Gastrocnemius medialis (tissue), 4 donors: ENCODE measurements at regions not wholly inside any gene's neighbourhood (a gene's known extent, or its start where the extent isn't known, plus 50 kb on each side); places are given as distances from the start of the nearest gene placed in this dataset.

ENCODE experiments used
- ATAC-seq, 2 donors: fragments of 150-250 bp; one replicate each; pipeline ENCODE4 v1.9.1; 2016
- DNase-seq, 2 donors: peaks; one replicate each; pipeline ENCODE4 v3.0.0-alpha.2; 2019
- H3K27ac ChIP-seq, 4 donors: fragments of 200-600 bp; sonication (generic); 1 replicate in 1 of 4; 2 replicates in 3 of 4; pipeline ENCODE4 v1.5.1; 2016 to 2018; ENCODE audit warnings: mild to moderate bottlenecking in 2 of 4, moderate library complexity in 1 of 4
- H3K27me3 ChIP-seq, 3 donors: fragments of 200-600 bp; sonication (generic) in 2 of 3; 1 replicate in 1 of 3; 2 replicates in 2 of 3; pipeline versions ENCODE4 v1.5.1 to v1.6.0; 2016 to 2019; ENCODE audit warnings: mild to moderate bottlenecking in 1 of 3, moderate library complexity in 1 of 3
- H3K36me3 ChIP-seq, 2 donors: fragments of 200-600 bp; sonication (generic) in 1 of 2; one replicate each; pipeline ENCODE4 v1.5.1; 2017 to 2018
- H3K4me1 ChIP-seq, 2 donors: fragments of 200-600 bp; sonication (generic) in 1 of 2; one replicate each; pipeline ENCODE4 v1.5.1; 2016 to 2017; ENCODE audit warnings: mild to moderate bottlenecking in 2 of 2
- H3K4me3 ChIP-seq, 4 donors: fragments of 200-600 bp; sonication (generic) in 3 of 4; 1 replicate in 1 of 4; 2 replicates in 3 of 4; pipeline ENCODE4 v1.5.1; 2016 to 2019; ENCODE audit warnings: mild to moderate bottlenecking in 2 of 4
- H3K9me3 ChIP-seq, 3 donors: fragments of 200-600 bp; sonication (generic) in 2 of 3; 1 replicate in 1 of 3; 2 replicates in 2 of 3; pipeline ENCODE4 v1.5.1; 2016 to 2019
- POLR2A ChIP-seq, 2 donors: fragments of 450-650 bp; IDR thresholded peaks; one replicate each; pipeline ENCODE4 v1.6.1; 2017; ENCODE audit warnings: antibody characterized with exemption in 2 of 2, mild to moderate bottlenecking in 2 of 2, moderate library complexity in 2 of 2
- in situ Hi-C, 4 donors: fragments of 200-750 bp; cut with MboI; loops; one replicate each; pipeline versions ENCODE4 v1.15.0 to v1.8.0; 2017; ENCODE audit warnings: low sequenced_read_pairs in 4 of 4
- intact Hi-C: fragments of 100-400 bp; cut with DNase I; formaldehyde crosslinking; loops from one replicate; pipeline ENCODE4 v1.15.1; 2023; ENCODE audit warnings: low total_unique reads
- TF ChIP-seq, protein P1 (sequence below), 5 experiments: fragments of 450-650 bp in 3 of 5; fragments of 200-600 bp in 2 of 5; sonication (generic) in 2 of 5; IDR thresholded peaks in 4 of 5; conservative IDR thresholded peaks in 1 of 5; 1 replicate in 4 of 5; 2 replicates in 1 of 5; pipeline ENCODE4 v1.5.1; 2016 to 2019; ENCODE audit warnings: antibody characterized with exemption in 5 of 5, mild to moderate bottlenecking in 3 of 5, moderate library complexity in 3 of 5

DNA sequence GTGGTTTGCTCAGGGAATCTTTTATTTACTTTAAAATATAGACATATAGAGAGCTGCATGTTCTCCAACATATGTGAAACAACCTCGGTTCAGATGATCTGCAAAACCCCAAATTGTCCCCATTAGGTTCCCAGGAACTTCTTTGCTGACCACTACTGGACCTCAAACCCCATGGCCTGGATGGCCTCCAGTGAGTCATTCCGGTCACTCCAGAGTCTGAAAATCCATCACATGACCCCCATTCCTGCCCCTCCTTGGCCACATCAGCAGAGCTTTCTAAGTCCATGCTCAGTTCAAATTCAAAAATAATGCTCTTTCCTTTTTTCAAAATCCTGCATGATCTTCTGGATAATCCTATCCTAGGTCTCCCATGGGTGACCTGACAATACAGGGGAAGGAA, 271.0 kb downstream of the TNS1 start:
- ATAC-seq: no peak
- Histone ChIP-seq H3K4me3 (no peak overlapping the region), H3K4me1 (peaks cover 29 to 37% of the 10 kb centered on the region in 2 donors), H3K36me3 (no peaks in the 10 kb centered on the region), H3K27ac (peak overlapping the region in 1 of 4 donors; percentile 35), H3K27me3 (no peaks in the 10 kb centered on the region), H3K9me3 (no peaks in the 10 kb centered on the region)
- in situ Hi-C loops (loop anchor here in 1 of 4 donors (25.0 kb wide), 1 partner anchor 1220 kb away; no protein-coding TSS in a partner anchor), intact Hi-C loops (no loop called here)
- DNase-seq: no peak
- no peak for TF ChIP-seq POLR2A (IDR thresholded peaks at IDR 0.05)
- TF ChIP-seq, protein P1, sequence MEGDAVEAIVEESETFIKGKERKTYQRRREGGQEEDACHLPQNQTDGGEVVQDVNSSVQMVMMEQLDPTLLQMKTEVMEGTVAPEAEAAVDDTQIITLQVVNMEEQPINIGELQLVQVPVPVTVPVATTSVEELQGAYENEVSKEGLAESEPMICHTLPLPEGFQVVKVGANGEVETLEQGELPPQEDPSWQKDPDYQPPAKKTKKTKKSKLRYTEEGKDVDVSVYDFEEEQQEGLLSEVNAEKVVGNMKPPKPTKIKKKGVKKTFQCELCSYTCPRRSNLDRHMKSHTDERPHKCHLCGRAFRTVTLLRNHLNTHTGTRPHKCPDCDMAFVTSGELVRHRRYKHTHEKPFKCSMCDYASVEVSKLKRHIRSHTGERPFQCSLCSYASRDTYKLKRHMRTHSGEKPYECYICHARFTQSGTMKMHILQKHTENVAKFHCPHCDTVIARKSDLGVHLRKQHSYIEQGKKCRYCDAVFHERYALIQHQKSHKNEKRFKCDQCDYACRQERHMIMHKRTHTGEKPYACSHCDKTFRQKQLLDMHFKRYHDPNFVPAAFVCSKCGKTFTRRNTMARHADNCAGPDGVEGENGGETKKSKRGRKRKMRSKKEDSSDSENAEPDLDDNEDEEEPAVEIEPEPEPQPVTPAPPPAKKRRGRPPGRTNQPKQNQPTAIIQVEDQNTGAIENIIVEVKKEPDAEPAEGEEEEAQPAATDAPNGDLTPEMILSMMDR (IDR thresholded peaks at IDR 0.05 in 4 of 5, conservative IDR thresholded peaks at IDR 0.05 in 1 of 5): no peak

DNA sequence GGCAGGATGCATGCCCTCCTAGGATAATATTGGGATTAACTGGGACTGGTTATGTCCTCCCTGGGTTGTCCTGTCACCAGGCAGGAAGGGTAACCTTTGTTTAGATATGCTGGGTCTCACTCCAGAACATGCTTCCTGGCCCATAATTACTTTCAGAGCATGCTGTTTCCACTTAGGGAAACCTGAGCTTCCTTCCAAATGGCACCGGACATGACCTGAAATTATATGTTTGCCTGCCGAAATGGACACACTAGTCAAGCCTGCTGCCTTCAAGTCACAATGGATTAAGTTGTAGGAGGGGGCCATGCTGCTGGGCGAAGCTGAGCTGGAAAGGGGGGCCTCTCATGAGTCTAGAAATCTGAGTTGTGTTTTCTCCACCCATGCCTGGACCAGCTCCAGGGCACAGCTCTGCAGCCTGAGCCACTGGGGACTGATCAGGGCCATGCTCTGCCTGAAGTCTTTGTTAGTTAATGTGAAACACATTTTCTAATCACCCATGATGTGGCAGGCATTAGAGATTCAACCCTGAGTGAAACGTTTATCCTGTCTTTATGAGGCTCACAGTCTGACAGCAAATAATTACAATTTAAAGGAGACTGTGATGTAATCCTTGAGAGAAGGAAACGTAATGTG, 273.3 kb downstream of the TNS1 start:
- H3K36me3 ChIP-seq: no peaks in the 10 kb centered on the region
- TF ChIP-seq, protein P1 (IDR thresholded peaks at IDR 0.05 in 4 of 5, conservative IDR thresholded peaks at IDR 0.05 in 1 of 5): no peak
- TF ChIP-seq POLR2A (IDR thresholded peaks at IDR 0.05): no peak
- H3K27ac ChIP-seq: peak overlapping the region in 2 of 4 donors; percentile 3 to 22
- H3K4me1 ChIP-seq: peaks cover 19 to 24% of the 10 kb centered on the region in 2 donors
- H3K9me3 ChIP-seq: no peaks in the 10 kb centered on the region
- in situ Hi-C loops (loop anchor here in 1 of 4 donors (25.0 kb wide), 1 partner anchor 1217 kb away; no protein-coding TSS in a partner anchor), intact Hi-C loops (no loop called here)
- DNase-seq: no peak
- H3K4me3 ChIP-seq: no peak overlapping the region
- ATAC-seq: peak in 1 of 2 donors; percentile 3
- H3K27me3 ChIP-seq: no peaks in the 10 kb centered on the region

DNA sequence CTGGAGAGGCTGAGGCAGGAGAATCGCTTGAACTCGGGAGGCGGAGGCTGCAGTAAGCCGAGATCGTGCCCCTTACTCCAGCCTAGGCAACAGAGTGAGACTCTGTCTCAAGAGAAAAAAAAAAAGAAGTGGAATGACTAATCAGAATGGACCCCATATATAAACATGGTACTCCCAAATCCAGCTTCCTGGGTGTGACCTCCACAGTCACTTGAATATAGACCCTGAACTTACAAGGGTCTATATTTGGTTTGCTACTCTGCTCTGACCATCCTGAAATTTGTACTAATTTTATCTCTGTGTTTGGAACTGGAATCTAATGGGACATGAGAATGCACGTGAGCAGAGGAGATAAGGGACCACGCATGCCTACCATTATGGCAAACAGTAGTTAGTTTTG, 275.0 kb downstream of the TNS1 start:
- no peaks in the 10 kb centered on the region for H3K27me3 ChIP-seq
- H3K36me3 ChIP-seq: no peaks in the 10 kb centered on the region
- peaks cover 19% of the 10 kb centered on the region in 2 donors for H3K4me1 ChIP-seq
- in situ Hi-C loops (loop anchor here in 1 of 4 donors (25.0 kb wide), 1 partner anchor 1216 kb away; no protein-coding TSS in a partner anchor), intact Hi-C loops (no loop called here)
- no peaks in the 10 kb centered on the region for H3K9me3 ChIP-seq
- ATAC-seq (no peak), DNase-seq (no peak)
- H3K27ac ChIP-seq: no peak overlapping the region
- TF ChIP-seq, protein P1 (IDR thresholded peaks at IDR 0.05 in 4 of 5, conservative IDR thresholded peaks at IDR 0.05 in 1 of 5): no peak
- no peak for TF ChIP-seq POLR2A (IDR thresholded peaks at IDR 0.05)
- H3K4me3 ChIP-seq: no peak overlapping the region

DNA sequence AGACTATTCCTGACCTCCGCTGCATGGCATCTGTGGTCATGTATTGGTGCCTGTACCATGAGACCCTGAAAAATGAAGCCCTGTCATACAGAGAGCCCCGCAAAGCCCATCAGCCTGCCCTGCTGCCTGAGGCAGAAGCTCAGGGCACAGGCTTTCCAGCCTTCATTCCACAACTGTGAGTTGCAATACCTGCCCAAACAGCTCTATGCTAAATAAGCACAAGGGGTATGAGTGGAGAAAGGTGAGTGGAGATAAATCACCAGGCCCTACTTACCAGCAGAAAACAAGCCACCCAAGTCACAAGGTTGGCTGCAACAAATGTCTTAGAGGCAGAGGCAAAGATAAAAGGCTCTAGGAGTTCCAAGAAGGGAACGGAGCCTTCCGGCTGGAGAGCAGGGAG, 277.4 kb downstream of the TNS1 start:
- intact Hi-C loops (no loop called here), in situ Hi-C loops (loop anchor here in 1 of 4 donors (25.0 kb wide), 1 partner anchor 1213 kb away; no protein-coding TSS in a partner anchor)
- TF ChIP-seq, protein P1 (IDR thresholded peaks at IDR 0.05 in 4 of 5, conservative IDR thresholded peaks at IDR 0.05 in 1 of 5): no peak
- no peak for TF ChIP-seq POLR2A (IDR thresholded peaks at IDR 0.05)
- no peaks in the 10 kb centered on the region for H3K36me3 ChIP-seq
- DNase-seq (no peak), ATAC-seq (peak in 1 of 2 donors; percentile 5)
- no peak overlapping the region for H3K27ac ChIP-seq
- no peaks in the 10 kb centered on the region for H3K27me3 ChIP-seq
- no peak overlapping the region for H3K4me3 ChIP-seq
- peaks cover 15 to 16% of the 10 kb centered on the region in 2 donors for H3K4me1 ChIP-seq
- no peaks in the 10 kb centered on the region for H3K9me3 ChIP-seq
